SU-DHL-6 (cell line): ENCODE measurements at regions not wholly inside any gene's neighbourhood (a gene's known extent, or its start where the extent isn't known, plus 50 kb on each side); places are given as distances from the start of the nearest gene placed in this dataset.

Experiments used
- H2AFZ ChIP-seq: fragments of 200-600 bp; sonication (generic); 2 replicates; pipeline ENCODE4 v1.6.1; 2014; ENCODE audit warnings: low read depth, mild to moderate bottlenecking, moderate library complexity, mixed read lengths, antibody characterized with exemption, low read length; ENCODE audit not compliant: severe bottlenecking
- H3F3A ChIP-seq: fragments of 200-600 bp; shearing (Covaris generic); 2 replicates; pipeline ENCODE4 v1.6.0; 2016; ENCODE audit warnings: antibody characterized with exemption, mild to moderate bottlenecking; ENCODE audit not compliant: insufficient read depth
- H3K27ac ChIP-seq: fragments of 200-600 bp; sonication (generic); 2 replicates; pipeline ENCODE4 v1.5.1; 2016; ENCODE audit warnings: low read depth, mild to moderate bottlenecking, low read length, moderate library complexity, mixed read lengths
- H3K27me3 ChIP-seq: fragments of 200-600 bp; sonication (generic), shearing (Covaris generic); 2 replicates; pipeline ENCODE4 v1.6.0; 2014; ENCODE audit warnings: mild to moderate bottlenecking, low read length
- H3K36me3 ChIP-seq: fragments of 200-600 bp; sonication (generic); 2 replicates; pipeline ENCODE4 v1.6.1; 2014; ENCODE audit warnings: mild to moderate bottlenecking, low read length, mixed read lengths
- H3K4me2 ChIP-seq: fragments of 300-600, 200-600 bp; shearing (Covaris generic), sonication (generic); 2 replicates; pipeline ENCODE4 v1.6.0; 2014; ENCODE audit warnings: low read length, low read depth, mild to moderate bottlenecking; ENCODE audit not compliant: poor library complexity, severe bottlenecking
- H3K4me3 ChIP-seq: fragments of 200-600 bp; sonication (generic); 2 replicates; pipeline ENCODE4 v1.5.1; 2014; ENCODE audit warnings: antibody characterized with exemption, low read length, mild to moderate bottlenecking, mixed read lengths; ENCODE audit not compliant: insufficient read depth, poor library complexity, severe bottlenecking
- H3K79me2 ChIP-seq: fragments of 200-600 bp; sonication (generic); 2 replicates; pipeline ENCODE4 v1.6.1; 2014; ENCODE audit warnings: mild to moderate bottlenecking, low read length, moderate library complexity; ENCODE audit not compliant: insufficient read depth
- H3K9ac ChIP-seq: fragments of 200-600 bp; sonication (generic); 2 replicates; pipeline ENCODE4 v1.7.0; 2014; ENCODE audit warnings: mild to moderate bottlenecking, low read length
- H3K9me2 ChIP-seq: fragments of 200-600 bp; sonication (generic); replicated peaks from 2 replicates; pipeline ENCODE4 v1.6.1; 2014; ENCODE audit warnings: low read length; ENCODE audit not compliant: insufficient read depth
- H3K9me3 ChIP-seq: fragments of 200-600 bp; sonication (generic); 2 replicates; pipeline ENCODE4 v1.6.1; 2014; ENCODE audit warnings: low read length, mixed read lengths; ENCODE audit not compliant: insufficient read depth
- H4K20me1 ChIP-seq: fragments of 200-600 bp; sonication (generic); 2 replicates; pipeline ENCODE4 v1.6.1; 2014; ENCODE audit warnings: low read depth, mild to moderate bottlenecking, antibody characterized with exemption, low read length, moderate library complexity, mixed read lengths
- CTCF ChIP-seq: fragments of 200-600 bp; sonication (generic); IDR thresholded peaks from one replicate; pipeline ENCODE4 v1.5.1; 2017; ENCODE audit warnings: antibody characterized with exemption, mild to moderate bottlenecking, low read length, moderate library complexity; ENCODE audit not compliant: insufficient read depth, poor library complexity, severe bottlenecking
- EZH2phosphoT487 ChIP-seq: fragments of 200-600 bp; sonication (generic), shearing (Covaris generic); conservative IDR thresholded peaks from 2 replicates; pipeline ENCODE4 v1.6.1; 2018; ENCODE audit warnings: mild to moderate bottlenecking, antibody characterized with exemption, low read length, moderate library complexity, mixed read lengths

DNA sequence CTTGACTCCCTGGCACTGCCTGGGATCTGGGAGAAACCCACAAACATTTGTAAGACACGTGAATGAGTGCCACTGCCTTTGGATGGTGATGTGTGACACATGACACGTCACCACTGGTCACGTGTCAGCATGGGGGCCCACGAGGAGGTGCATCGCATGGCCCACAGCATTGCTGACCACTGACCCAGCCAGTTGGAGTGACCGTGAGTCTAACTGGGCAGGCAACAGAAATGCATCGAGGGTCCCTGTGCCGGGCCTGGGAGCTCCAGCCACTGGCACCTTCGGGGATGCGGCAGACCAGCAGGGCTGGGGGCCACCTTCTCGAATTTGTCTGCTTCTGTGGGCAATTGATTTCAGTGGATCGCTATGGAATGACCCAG is 121.9 kb upstream of the HDAC4 start:
- no peak overlapping the region for H3K4me3 ChIP-seq
- no peak overlapping the region for H2AFZ ChIP-seq
- no peak overlapping the region for H3K27ac ChIP-seq
- H3K9me2 ChIP-seq, result no peaks in the 10 kb centered on the region
- H3K36me3 ChIP-seq, result no peaks in the 10 kb centered on the region
- no peaks in the 10 kb centered on the region for H4K20me1 ChIP-seq
- TF ChIP-seq CTCF (no peak), EZH2phosphoT487 (no peak)
- no peaks in the 10 kb centered on the region for H3F3A ChIP-seq
- H3K9me3 ChIP-seq, result no peaks in the 10 kb centered on the region
- H3K4me2 ChIP-seq, result no peak overlapping the region
- H3K9ac ChIP-seq, result no peak overlapping the region
- no peaks in the 10 kb centered on the region for H3K27me3 ChIP-seq
- H3K79me2 ChIP-seq, result no peaks in the 10 kb centered on the region

DNA sequence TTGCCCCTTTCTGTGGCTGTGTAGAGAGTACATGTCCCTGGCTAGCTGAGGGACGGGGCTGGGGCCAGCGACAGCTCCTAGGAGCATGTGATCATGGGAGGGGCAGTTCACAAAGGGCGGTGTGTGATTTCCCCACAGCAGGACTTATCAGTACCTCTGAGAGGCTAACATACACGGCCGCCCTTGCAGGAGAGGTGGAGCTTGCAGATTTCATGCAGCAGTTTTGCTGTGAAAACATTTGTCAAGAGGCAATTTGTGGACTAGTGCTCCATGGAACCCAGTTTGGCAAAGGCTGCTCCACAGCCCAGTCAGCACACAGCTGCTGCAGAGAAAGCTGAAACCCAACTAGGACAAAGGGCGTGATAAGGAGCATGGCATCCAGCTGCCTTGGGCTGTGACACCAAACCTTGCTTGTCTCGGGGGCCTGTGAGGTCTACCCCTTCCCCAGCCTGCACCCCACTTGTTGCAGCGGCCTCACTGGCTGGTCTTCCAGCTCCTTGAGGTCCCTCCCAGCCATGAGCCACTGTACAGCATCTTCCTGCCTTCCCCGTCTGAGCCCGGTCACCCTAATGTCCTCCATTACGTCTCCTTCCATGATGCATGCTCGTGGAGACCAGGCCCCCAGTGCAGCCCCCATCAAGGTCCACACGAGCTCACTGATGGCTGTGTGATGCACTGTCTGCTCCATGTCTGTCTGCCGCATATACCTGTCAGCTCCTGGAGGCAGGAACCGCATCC is 121.4 kb upstream of the HDAC4 start:
- Histone ChIP-seq H3K9me3 (no peaks in the 10 kb centered on the region), H4K20me1 (no peaks in the 10 kb centered on the region), H3K9me2 (no peaks in the 10 kb centered on the region), H3K79me2 (no peaks in the 10 kb centered on the region), H3K9ac (no peak overlapping the region), H3K36me3 (no peaks in the 10 kb centered on the region), H3K27me3 (no peaks in the 10 kb centered on the region), H3K27ac (no peak overlapping the region), H3K4me2 (no peak overlapping the region), H2AFZ (no peak overlapping the region), H3F3A (no peaks in the 10 kb centered on the region), H3K4me3 (no peak overlapping the region)
- TF ChIP-seq CTCF (no peak), EZH2phosphoT487 (no peak)

GRCh38 chr2:239521518-239521815 is 120.6 kb upstream of the HDAC4 start:
- no peaks in the 10 kb centered on the region for H3K9me2 ChIP-seq
- no peak overlapping the region for H3K4me2 ChIP-seq
- no peaks in the 10 kb centered on the region for H4K20me1 ChIP-seq
- H3K4me3 ChIP-seq, result no peak overlapping the region
- no peaks in the 10 kb centered on the region for H3K9me3 ChIP-seq
- no peak overlapping the region for H3K27ac ChIP-seq
- no peaks in the 10 kb centered on the region for H3K27me3 ChIP-seq
- no peaks in the 10 kb centered on the region for H3F3A ChIP-seq
- H3K9ac ChIP-seq, result no peak overlapping the region
- H3K36me3 ChIP-seq, result no peaks in the 10 kb centered on the region
- H3K79me2 ChIP-seq, result no peaks in the 10 kb centered on the region
- H2AFZ ChIP-seq, result no peak overlapping the region
- TF ChIP-seq EZH2phosphoT487 (no peak), CTCF (no peak)
